ENCODE measurements at regions not wholly inside any gene's neighbourhood (a gene's known extent, or its start where the extent isn't known, plus 50 kb on each side); places are given as distances from the start of the nearest gene placed in this dataset.

DNA sequence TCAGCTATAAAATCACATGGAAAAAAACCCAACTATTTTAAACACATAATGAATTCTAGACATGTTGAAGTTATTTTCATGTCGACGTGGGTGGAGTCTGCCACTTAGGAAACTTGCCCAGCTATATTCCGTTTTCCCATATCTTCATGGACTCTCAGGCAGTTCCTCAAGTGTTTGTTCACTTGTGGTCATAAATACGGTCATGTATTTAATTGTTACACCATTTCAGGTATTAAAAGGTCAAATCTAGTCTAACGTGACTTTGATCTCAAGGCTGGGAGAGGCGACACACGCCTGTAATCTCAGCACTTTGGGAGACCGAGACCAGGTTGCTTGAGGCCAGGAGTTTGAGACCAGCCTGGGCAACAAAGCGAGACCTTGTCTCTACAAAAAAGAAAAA is 346.9 kb downstream of the PBX1 start:
- TF ChIP-seq EZH2 (IDR thresholded peaks at IDR 0.05) = no peak
- TF ChIP-seq POLR2AphosphoS5 (IDR thresholded peaks at IDR 0.05; ENCODE audit: borderline replicate concordance, low read depth, low read length) = no peak
- TF ChIP-seq FOXP2 (optimal IDR thresholded peaks at IDR 0.05; ENCODE audit: control extremely low read depth, extremely low read length, insufficient read depth) = no peak
